GM18861 (cell line): ENCODE measurements at regions not wholly inside any gene's neighbourhood (a gene's known extent, or its start where the extent isn't known, plus 50 kb on each side); places are given as distances from the start of the nearest gene placed in this dataset.
"Not testable (repeated sequence)": the region's sequence is repeated elsewhere in the genome, so short reads cannot be mapped to it uniquely, and the experiment has no call there.

Experiments used
- ATAC-seq: cut with Tn5 transposase; IDR thresholded peaks from one replicate; pipeline ENCODE4 v1.9.1; 2021; ENCODE audit not compliant: unreplicated experiment

DNA sequence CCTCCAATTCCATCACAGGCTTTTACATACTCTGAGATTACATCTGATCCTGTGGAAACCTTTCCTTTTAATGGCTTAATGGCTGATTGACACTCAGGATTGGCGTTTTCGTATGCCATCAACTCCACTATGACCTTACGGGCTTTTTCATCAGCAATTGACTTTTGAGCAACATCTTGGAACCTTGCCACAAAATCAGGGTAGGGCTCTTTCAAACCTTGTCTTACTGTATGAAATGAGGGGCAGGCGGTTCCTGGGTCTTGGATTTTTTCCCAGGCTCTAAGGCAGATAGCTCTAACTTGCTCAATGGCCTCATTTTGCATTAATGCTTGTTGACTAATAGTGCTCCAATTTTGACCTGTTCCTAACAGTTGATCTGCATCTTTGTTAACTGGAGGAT lies 250.9 kb upstream of the PRKCQ start:
- not testable (repeated sequence) for ATAC-seq

- not testable (repeated sequence) for ATAC-seq
Observed at GRCh38 chr10:6824793-6825192, 244.7 kb upstream of the PRKCQ start.

DNA sequence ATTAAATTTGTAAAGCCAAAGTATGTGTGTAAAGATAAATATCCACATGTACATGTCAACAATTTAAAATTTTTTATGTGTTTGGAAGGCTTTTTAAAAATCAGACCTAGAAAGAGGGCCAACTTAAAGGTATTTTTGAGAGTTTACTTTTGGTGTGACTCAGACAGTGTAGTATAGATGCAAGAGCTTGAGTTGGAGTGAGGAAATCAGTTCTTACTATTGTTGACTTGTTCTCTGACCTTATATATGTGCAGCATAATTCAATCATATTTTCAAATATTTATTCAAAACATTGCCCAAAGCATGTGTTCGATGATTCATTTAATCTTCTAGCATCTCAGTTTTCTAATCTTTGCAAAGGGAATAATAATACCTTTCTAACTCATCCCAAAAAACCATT lies 243.7 kb upstream of the PRKCQ start:
- no peak for ATAC-seq

DNA sequence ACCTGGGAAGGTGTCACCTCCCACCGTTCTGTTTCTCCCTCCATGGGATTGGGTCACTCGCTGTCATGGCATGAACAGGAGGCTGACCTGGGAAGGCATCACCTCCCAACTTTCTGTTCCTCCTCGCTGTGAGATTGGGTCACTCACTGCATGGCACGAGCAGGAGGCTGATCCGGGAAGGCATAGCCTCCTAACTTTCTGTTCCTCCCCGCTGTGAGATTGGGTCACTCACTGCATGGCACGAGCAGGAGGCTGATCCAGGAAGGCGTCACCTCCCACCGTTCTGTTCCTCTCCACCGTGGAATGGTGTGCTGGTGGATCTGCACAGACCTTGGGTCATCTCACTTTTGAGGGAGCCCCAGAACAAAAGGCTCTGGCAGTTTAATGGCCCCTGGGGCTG lies 239.2 kb upstream of the PRKCQ start:
- ATAC-seq, result no peak

DNA sequence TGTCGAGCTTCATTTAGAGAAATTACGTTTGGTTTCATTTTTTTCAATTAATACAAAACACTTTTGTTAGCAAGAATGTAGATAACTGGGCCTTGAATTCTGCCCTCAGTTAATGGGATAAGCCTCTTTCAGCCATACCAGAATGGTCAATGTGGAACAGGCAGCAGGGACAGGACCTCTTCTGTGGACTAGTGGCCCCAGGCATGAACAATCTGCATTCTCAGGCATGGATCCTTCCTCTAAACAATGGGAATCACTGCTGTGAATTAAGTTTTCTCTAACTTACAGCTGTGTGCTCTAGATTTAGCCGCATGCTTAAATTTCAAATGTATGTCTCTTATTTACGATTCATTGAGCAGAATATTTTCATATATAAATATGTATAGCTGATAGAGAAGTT lies 237.7 kb upstream of the PRKCQ start:
- no peak for ATAC-seq

DNA sequence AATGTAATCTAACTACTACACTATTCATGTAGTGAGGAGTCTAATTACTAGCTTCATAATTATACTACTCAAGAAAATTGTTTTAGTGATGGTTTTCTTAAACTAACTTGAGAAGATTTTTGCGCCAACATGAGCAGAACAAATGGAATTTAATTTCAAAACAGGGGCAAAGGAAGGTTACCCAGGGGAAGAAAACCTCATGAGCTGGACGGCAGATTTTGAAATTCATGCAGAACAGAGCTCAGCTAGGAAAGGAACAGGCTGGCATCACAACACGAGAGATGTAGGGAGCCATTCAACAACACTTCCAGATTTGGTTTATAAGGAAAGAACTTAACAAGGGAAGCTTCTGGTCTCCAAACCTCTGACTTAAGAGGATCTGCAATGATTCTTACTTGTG lies 235.3 kb upstream of the PRKCQ start:
- ATAC-seq, result no peak

DNA sequence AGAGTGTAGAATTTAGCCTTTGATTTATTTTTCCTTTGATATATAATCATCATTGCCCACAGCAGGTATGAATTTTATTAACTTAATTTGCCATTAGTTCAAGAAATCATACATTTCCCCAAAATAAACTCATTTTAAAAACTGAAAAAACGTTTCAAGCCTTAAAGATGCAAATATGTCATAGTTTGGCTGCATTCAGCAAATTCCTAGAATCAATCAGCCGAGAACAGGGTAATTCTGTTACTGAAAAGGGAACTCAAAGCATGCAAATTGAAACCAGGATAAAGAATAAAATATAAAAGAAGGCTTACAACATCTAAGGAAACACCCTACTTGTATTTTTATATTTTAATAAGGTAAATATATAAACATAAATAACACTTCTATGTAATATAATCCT lies 233.8 kb upstream of the PRKCQ start:
- no peak for ATAC-seq

DNA sequence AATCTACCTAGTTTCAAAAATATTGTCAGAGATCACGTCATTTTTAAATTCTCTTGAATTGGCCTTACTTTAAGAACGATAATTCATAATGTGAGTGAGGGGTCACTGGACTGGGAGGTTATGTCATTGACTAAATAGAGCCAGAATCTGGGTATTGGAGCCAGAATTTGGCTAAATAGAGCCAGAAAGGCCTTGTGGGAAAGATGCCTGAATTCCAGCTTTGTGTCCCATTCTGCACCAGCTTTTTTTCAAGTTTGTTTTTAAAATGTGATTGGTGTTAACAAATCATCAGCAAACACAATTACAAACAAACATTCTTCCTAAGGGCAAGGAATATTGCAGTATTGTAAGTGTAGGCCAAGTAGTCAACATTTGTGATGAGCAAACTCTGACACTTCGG lies 233.2 kb upstream of the PRKCQ start:
- no peak for ATAC-seq

DNA sequence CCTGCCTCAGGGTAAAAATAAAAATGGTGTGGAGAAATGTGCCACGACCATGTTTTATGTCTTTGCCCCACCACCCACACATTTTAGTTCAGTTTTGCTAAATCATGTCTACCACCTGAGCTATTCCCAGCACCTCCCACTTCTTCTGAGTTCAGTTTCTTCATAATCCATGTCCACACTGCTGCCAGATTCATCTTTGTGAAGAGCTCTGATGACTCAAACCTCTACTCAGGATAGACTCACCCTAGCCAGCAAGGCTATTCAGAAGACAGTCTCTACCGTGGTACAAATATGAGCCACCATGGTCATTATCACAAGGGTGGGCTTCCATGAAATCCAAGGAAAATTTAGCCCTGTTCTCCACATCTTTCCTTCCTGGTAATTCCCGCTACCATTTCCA lies 231.1 kb upstream of the PRKCQ start:
- no peak for ATAC-seq

GRCh38 chr10:6803427-6803783 lies 223.3 kb upstream of the PRKCQ start:
- ATAC-seq, result no peak

GRCh38 chr10:6802759-6803426 lies 222.8 kb upstream of the PRKCQ start:
- ATAC-seq, result no peak

GRCh38 chr10:6796231-6796630 lies 216.2 kb upstream of the PRKCQ start:
- ATAC-seq, result no peak

DNA sequence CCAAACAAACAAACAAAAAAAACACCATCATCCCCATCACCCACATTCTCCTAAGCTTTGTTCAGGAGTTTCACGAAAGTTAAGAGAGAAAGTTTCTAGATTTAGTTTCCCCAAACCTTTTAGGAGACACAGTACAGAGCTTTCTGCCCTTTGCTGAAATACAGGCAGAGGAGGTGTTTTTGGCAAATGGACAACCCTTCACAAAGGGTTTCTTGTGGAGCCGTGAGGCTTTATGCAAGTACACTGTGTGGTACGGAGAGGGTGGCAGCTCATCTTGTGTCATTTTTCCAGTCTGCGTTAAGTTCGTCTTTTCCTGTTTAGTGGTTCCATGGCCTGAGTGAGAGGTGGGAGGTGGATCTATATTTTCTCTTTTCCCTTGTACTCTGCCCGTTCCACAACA lies 215.5 kb upstream of the PRKCQ start:
- no peak for ATAC-seq

DNA sequence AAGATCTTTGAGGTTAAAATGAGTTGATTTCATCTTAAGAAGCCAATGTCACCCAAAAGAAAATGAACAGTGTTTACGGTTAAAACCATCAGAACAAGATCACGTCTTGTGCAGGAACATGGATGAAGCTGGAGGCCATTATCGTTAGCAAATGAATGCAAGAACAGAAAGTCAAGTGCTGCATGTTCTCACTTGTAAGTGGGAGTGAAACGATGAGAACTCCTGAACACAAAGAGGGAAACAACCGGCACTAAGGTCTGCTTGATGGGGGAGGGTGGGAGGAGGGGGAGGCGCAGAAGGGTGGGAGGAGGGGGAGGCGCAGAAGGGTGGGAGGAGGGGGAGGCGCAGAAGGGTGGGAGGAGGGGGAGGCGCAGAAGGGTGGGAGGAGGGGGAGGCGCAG lies 214.8 kb upstream of the PRKCQ start:
- ATAC-seq, result not testable (repeated sequence)

GRCh38 chr10:6794441-6794840 lies 214.4 kb upstream of the PRKCQ start:
- ATAC-seq, result no peak

DNA sequence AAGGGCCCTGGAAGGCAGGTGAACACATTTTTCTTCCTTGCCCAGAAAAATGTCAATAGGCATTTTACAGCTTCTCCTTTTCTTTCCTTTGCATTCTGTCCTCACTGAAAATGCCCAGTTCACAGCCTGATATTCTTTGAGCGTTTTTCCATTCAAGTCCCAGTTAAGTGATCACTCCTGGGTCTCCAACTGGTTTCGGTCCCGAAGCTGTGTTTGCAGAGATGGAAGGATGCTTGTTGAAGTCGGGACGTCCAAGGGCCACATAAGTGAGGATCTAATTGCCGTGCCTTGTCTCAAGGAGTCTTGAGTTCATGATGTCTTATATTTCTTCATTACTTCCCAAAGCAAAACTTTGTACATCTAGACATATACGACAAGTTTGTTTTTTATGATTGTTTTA lies 208.7 kb upstream of the PRKCQ start:
- no peak for ATAC-seq

GRCh38 chr10:6788231-6788630 lies 208.2 kb upstream of the PRKCQ start:
- ATAC-seq, result no peak

GRCh38 chr10:6787718-6788117 lies 207.6 kb upstream of the PRKCQ start:
- no peak for ATAC-seq

- ATAC-seq, result no peak
Observed at GRCh38 chr10:6787091-6787490, 207.0 kb upstream of the PRKCQ start.

GRCh38 chr10:6786579-6787031 lies 206.5 kb upstream of the PRKCQ start:
- no peak for ATAC-seq

DNA sequence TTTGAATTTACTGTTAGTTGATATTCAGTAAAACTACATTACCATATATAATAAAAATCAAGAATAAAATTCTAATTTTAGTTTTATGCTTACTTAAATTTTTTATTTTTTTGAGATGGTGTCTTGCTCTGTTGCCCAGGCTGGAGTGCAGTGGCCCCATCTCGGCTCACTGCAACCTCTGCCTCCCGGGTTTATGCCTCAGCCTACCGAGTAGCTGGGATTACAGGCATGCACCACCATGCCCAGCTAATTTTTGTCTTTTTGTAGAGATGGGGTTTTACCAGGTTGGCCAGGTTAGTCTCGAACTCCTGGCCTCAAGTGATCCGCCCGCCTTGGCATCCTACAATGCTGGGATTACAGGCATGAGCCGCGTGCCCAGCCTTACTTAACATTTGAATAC lies 204.4 kb upstream of the PRKCQ start:
- ATAC-seq, result not testable (repeated sequence)

DNA sequence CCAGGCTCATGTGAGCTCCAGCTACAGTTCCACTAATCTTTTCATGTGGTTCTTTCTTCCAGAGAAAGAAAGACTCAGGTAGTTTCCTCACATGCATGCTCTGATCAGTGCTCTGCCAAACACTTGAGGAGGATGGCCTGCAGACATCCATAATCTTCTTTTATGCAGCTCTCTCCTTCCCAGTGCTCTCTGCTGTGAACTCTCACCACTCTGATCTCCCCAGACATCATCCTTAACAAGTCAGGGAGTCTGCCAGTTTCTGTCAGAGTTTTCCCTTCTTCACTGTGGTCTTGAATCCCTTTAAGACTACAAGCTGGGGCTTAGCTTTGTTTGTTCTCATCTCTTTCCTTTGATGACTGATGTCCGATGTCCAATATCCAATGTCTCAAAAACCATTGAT lies 203.4 kb upstream of the PRKCQ start:
- ATAC-seq, result no peak

DNA sequence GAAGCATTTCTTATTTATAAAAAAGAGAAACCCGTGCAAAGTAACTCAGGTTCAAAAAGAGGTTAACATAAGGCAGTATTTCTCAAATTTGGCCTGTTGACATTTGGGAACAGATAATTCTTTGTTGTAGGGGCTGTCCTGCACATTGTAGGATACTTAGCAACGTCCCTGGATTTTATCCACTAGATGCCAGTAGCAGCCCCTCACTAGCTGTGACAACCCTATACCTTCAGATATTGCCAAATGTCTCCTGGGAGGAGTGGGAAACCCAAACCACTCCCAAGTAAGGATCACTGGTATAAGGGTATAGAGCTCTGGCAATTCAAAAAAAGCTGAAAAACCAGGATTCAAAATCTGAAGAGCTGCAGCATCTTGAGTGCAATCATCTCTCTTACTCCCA lies 202.3 kb upstream of the PRKCQ start:
- no peak for ATAC-seq
